Colonic mucosa (tissue), 4 donors: ENCODE measurements at regions not wholly inside any gene's neighbourhood (a gene's known extent, or its start where the extent isn't known, plus 50 kb on each side); places are given as distances from the start of the nearest gene placed in this dataset.

Experiments used
- DNase-seq: peaks from one replicate; pipeline ENCODE4 v3.0.0-alpha.2; 2020
- H3K27ac ChIP-seq: fragments of 200-600 bp; one replicate; pipeline ENCODE4 v1.8.0; 2021
- H3K27me3 ChIP-seq: fragments of 200-600 bp; one replicate; pipeline ENCODE4 v1.8.0; 2021
- H3K36me3 ChIP-seq: fragments of 200-600 bp; one replicate; pipeline ENCODE4 v1.8.0; 2021
- H3K4me1 ChIP-seq: fragments of 200-600 bp; one replicate; pipeline ENCODE4 v1.8.0; 2021; ENCODE audit warnings: mild to moderate bottlenecking
- H3K4me3 ChIP-seq: fragments of 200-600 bp; one replicate; pipeline ENCODE4 v1.8.0; 2021
- H3K9ac ChIP-seq, 2 donors: one replicate each; pipeline ENCODE4 v1.7.0; 2013; ENCODE audit warnings: control low read depth in 2 of 2, low read depth in 2 of 2, low read length in 2 of 2
- H3K9me3 ChIP-seq: fragments of 200-600 bp; one replicate; pipeline ENCODE4 v1.8.0; 2021
- intact Hi-C: fragments of 100-400 bp; cut with DNase I; formaldehyde crosslinking; loops from one replicate; pipeline ENCODE4 v1.14.1; 2022
- TF ChIP-seq, protein P1 (sequence below): fragments of 200-600 bp; IDR thresholded peaks from one replicate; pipeline ENCODE4 v1.8.0; 2022; ENCODE audit warnings: antibody characterized with exemption, mild to moderate bottlenecking
- donor health status: healthy.
- donor health status: DM: no; HTN: no; CAD: no.
- donor health status: DM: no; HTN: no; CAD: no.

DNA sequence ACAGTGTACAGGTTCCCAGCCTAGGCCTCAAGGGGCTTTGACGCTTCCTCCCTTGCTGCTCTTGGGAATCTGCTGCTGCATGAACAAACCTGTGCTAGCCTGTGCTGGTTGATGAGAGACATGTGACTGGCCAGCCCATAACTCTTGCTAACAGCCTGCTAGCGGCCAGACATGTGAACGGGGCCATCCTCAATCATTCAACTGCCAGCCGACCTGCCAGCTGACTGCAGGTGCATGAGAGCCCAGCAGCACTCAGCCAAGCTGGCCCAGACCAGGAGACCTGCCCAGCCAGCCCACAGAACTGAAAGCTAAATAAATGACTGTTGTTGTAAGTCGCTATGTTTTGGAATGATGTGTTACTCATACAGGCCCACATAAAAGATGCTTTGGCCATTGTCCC, 82.4 kb upstream of the DLG1 start:
- no peaks in the 10 kb centered on the region for H3K27me3 ChIP-seq
- TF ChIP-seq, protein P1, sequence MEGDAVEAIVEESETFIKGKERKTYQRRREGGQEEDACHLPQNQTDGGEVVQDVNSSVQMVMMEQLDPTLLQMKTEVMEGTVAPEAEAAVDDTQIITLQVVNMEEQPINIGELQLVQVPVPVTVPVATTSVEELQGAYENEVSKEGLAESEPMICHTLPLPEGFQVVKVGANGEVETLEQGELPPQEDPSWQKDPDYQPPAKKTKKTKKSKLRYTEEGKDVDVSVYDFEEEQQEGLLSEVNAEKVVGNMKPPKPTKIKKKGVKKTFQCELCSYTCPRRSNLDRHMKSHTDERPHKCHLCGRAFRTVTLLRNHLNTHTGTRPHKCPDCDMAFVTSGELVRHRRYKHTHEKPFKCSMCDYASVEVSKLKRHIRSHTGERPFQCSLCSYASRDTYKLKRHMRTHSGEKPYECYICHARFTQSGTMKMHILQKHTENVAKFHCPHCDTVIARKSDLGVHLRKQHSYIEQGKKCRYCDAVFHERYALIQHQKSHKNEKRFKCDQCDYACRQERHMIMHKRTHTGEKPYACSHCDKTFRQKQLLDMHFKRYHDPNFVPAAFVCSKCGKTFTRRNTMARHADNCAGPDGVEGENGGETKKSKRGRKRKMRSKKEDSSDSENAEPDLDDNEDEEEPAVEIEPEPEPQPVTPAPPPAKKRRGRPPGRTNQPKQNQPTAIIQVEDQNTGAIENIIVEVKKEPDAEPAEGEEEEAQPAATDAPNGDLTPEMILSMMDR, result no peak
- no peaks in the 10 kb centered on the region for H3K9me3 ChIP-seq
- H3K36me3 ChIP-seq, result no peaks in the 10 kb centered on the region
- H3K4me1 ChIP-seq, result no peaks in the 10 kb centered on the region
- H3K4me3 ChIP-seq, result no peak overlapping the region
- no peak for DNase-seq
- H3K27ac ChIP-seq, result no peak overlapping the region
- intact Hi-C loops, result no loop called here
- H3K9ac ChIP-seq, result no peak overlapping the region

DNA sequence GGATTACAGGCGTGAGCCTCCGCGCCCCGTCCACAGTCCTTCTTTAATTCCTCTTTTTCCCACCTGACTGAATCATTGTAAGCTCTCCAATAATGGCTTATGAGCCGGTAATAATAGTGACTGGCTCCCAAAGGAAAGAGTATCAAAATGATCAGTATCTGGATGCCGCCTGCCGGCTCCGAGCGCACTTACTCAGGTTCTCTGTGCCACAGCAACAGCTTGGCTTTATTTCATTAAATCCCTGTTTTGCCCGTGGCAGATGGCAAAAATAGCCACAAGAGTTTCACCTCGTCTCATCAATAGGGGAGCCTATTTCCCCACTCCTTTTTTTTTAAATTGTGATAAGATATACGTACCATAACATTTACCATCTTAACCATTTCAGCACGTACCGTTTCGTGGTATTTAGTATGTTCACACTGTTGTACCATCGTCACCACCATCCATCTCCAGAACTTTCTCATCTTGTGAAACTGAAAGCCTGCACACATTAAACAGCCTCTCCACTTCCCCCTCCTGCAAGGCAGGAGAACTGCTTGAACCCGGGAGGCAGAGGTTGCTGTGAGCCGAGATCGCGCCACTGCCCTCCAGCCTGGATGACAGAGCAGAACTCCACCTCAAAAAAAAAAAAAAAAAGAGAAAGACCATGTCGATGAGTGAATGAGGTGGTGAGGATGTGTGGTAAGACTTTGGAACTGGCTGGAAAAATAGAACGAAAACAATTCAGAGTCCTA, 80.7 kb upstream of the DLG1 start:
- Histone ChIP-seq H3K9me3 (no peaks in the 10 kb centered on the region), H3K4me1 (no peaks in the 10 kb centered on the region), H3K36me3 (no peaks in the 10 kb centered on the region), H3K9ac (no peak overlapping the region), H3K4me3 (no peak overlapping the region), H3K27ac (no peak overlapping the region), H3K27me3 (no peaks in the 10 kb centered on the region)
- intact Hi-C loops, result no loop called here
- TF ChIP-seq, protein P1, result no peak
- DNase-seq, result no peak

DNA sequence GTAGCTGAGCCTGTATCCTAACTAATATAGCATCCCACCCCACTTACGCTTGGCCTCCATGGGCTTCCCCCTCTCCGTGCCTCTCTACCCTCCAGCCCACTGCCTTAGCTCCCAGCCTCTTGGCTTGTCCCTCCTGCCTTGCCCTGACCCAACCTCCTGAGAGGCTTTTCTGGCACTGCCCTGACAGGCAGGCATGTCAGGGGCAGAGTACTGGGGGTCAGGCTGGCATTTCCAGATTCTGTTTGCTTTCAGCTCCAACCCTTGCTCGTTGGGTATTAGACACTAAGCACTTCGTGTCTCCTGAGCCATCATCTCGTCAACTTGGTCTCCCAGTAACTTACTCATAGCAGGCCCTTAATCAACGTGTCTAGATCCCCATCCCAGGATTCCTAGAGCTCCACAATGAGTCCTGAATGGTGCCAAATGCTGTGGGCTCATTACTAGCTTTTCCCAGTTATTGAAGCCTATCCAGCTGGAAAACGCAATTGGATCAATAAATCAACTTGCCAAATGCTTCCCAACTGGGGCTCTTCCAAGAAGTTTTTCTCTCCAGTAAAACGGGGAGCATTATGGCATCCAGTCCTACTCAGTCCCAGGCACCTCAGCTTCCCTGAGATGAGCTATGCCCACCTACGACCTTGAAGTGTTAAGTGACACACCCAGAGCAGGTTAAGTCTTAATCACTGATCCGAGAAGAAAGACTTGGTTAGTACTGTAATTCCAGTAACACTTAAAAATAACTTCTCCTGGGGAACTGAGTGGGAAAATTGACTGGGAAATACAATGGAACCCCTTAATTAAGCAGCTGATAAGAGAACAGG, 78.5 kb upstream of the DLG1 start:
- intact Hi-C loops, result no loop called here
- Histone ChIP-seq H3K27ac (no peak overlapping the region), H3K9me3 (no peaks in the 10 kb centered on the region), H3K9ac (no peak overlapping the region), H3K4me3 (no peak overlapping the region), H3K36me3 (no peaks in the 10 kb centered on the region), H3K4me1 (no peaks in the 10 kb centered on the region), H3K27me3 (no peaks in the 10 kb centered on the region)
- TF ChIP-seq, protein P1, result no peak
- no peak for DNase-seq

DNA sequence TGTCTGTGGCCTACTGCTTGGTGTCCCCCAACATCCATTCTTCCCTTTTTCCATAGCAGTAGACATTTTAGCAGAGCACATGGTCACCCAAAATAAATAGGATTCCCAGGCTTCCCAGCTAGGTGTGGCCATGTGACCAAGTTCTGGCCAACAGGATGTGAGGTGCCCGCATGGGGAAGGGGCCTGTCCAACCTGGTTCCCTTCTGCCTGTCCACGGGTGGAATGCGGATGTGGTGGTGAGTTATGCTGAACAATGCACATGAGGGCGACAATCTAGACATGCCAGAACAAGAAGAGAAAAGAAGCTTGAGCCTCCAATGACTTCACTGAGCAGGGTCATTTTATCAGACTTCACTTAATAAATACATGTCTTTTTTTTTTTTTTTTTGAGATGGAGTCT, 77.6 kb upstream of the DLG1 start:
- H3K27me3 ChIP-seq, result no peaks in the 10 kb centered on the region
- DNase-seq, result no peak
- H3K9me3 ChIP-seq, result no peaks in the 10 kb centered on the region
- intact Hi-C loops, result no loop called here
- H3K9ac ChIP-seq, result no peak overlapping the region
- H3K36me3 ChIP-seq, result no peaks in the 10 kb centered on the region
- TF ChIP-seq, protein P1, result no peak
- no peak overlapping the region for H3K4me3 ChIP-seq
- H3K27ac ChIP-seq, result no peak overlapping the region
- no peaks in the 10 kb centered on the region for H3K4me1 ChIP-seq

DNA sequence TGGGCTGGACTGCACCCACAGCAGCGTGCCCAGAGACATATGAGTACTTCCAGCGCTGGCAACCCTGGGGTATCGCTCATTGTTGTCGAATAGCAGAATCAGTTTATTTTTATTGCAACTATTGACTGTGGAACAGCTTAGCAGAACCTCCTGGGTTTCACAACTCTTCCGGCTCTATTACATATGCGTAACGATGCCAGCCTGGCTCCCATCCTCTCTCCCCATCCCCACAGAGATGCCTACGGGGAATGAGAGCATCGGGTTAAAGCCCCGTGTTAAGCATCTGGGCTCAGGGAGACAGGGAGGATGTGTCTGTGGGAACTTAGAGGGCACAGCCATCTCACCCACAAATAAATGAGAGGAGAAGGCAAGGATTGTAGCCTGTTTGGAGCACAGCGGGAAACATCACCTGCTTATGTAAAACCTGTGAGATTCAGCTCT, 76.6 kb upstream of the DLG1 start:
- no peak overlapping the region for H3K27ac ChIP-seq
- H3K27me3 ChIP-seq, result no peaks in the 10 kb centered on the region
- no peaks in the 10 kb centered on the region for H3K4me1 ChIP-seq
- H3K36me3 ChIP-seq, result no peaks in the 10 kb centered on the region
- H3K4me3 ChIP-seq, result no peak overlapping the region
- no peaks in the 10 kb centered on the region for H3K9me3 ChIP-seq
- TF ChIP-seq, protein P1, result no peak
- H3K9ac ChIP-seq, result no peak overlapping the region
- intact Hi-C loops, result no loop called here
- no peak for DNase-seq
